DND-41 (cell line): ENCODE measurements at regions not wholly inside any gene's neighbourhood (a gene's known extent, or its start where the extent isn't known, plus 50 kb on each side); places are given as distances from the start of the nearest gene placed in this dataset.

Experiments used
- CTCF ChIP-seq: IDR thresholded peaks from 2 replicates; pipeline ENCODE4 v1.5.1; 2012; ENCODE audit warnings: borderline replicate concordance, low read length, moderate library complexity, mild to moderate bottlenecking; ENCODE audit not compliant: poor library complexity, severe bottlenecking; ENCODE audit errors: extremely low read depth
- EZH2 ChIP-seq: IDR thresholded peaks from 3 replicates; pipeline ENCODE4 v1.6.1; 2012; ENCODE audit warnings: borderline replicate concordance, low read depth, mild to moderate bottlenecking, moderate library complexity, low read length, inconsistent platforms; ENCODE audit not compliant: severe bottlenecking

- TF ChIP-seq CTCF: no peak
- no peak for TF ChIP-seq EZH2
Measured at GRCh38 chr3:188043891-188044290, 110.1 kb upstream of the LPP start.
